ENCODE measurements at regions not wholly inside any gene's neighbourhood (a gene's known extent, or its start where the extent isn't known, plus 50 kb on each side); places are given as distances from the start of the nearest gene placed in this dataset.

DNA sequence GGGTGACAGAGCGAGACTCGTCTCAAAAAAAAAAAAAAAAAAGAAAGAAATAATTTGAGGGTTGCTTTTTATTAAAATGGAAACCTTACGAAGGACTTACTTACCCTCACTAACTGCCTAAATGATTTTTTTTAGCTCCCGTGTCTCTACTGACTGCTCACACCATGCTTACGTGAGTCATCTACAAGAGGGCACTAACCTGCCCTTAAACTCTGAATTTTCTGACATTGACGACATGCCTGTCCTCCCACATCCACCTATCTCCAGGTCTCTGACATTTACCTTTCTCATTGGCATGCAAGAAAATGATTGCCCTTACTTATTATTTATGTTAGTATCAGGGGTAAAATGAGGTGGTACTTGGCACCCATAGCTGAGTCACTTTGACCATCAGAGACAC, 1286.3 kb upstream of the AUTS2 start (continued):
- TF ChIP-seq, protein P1, sequence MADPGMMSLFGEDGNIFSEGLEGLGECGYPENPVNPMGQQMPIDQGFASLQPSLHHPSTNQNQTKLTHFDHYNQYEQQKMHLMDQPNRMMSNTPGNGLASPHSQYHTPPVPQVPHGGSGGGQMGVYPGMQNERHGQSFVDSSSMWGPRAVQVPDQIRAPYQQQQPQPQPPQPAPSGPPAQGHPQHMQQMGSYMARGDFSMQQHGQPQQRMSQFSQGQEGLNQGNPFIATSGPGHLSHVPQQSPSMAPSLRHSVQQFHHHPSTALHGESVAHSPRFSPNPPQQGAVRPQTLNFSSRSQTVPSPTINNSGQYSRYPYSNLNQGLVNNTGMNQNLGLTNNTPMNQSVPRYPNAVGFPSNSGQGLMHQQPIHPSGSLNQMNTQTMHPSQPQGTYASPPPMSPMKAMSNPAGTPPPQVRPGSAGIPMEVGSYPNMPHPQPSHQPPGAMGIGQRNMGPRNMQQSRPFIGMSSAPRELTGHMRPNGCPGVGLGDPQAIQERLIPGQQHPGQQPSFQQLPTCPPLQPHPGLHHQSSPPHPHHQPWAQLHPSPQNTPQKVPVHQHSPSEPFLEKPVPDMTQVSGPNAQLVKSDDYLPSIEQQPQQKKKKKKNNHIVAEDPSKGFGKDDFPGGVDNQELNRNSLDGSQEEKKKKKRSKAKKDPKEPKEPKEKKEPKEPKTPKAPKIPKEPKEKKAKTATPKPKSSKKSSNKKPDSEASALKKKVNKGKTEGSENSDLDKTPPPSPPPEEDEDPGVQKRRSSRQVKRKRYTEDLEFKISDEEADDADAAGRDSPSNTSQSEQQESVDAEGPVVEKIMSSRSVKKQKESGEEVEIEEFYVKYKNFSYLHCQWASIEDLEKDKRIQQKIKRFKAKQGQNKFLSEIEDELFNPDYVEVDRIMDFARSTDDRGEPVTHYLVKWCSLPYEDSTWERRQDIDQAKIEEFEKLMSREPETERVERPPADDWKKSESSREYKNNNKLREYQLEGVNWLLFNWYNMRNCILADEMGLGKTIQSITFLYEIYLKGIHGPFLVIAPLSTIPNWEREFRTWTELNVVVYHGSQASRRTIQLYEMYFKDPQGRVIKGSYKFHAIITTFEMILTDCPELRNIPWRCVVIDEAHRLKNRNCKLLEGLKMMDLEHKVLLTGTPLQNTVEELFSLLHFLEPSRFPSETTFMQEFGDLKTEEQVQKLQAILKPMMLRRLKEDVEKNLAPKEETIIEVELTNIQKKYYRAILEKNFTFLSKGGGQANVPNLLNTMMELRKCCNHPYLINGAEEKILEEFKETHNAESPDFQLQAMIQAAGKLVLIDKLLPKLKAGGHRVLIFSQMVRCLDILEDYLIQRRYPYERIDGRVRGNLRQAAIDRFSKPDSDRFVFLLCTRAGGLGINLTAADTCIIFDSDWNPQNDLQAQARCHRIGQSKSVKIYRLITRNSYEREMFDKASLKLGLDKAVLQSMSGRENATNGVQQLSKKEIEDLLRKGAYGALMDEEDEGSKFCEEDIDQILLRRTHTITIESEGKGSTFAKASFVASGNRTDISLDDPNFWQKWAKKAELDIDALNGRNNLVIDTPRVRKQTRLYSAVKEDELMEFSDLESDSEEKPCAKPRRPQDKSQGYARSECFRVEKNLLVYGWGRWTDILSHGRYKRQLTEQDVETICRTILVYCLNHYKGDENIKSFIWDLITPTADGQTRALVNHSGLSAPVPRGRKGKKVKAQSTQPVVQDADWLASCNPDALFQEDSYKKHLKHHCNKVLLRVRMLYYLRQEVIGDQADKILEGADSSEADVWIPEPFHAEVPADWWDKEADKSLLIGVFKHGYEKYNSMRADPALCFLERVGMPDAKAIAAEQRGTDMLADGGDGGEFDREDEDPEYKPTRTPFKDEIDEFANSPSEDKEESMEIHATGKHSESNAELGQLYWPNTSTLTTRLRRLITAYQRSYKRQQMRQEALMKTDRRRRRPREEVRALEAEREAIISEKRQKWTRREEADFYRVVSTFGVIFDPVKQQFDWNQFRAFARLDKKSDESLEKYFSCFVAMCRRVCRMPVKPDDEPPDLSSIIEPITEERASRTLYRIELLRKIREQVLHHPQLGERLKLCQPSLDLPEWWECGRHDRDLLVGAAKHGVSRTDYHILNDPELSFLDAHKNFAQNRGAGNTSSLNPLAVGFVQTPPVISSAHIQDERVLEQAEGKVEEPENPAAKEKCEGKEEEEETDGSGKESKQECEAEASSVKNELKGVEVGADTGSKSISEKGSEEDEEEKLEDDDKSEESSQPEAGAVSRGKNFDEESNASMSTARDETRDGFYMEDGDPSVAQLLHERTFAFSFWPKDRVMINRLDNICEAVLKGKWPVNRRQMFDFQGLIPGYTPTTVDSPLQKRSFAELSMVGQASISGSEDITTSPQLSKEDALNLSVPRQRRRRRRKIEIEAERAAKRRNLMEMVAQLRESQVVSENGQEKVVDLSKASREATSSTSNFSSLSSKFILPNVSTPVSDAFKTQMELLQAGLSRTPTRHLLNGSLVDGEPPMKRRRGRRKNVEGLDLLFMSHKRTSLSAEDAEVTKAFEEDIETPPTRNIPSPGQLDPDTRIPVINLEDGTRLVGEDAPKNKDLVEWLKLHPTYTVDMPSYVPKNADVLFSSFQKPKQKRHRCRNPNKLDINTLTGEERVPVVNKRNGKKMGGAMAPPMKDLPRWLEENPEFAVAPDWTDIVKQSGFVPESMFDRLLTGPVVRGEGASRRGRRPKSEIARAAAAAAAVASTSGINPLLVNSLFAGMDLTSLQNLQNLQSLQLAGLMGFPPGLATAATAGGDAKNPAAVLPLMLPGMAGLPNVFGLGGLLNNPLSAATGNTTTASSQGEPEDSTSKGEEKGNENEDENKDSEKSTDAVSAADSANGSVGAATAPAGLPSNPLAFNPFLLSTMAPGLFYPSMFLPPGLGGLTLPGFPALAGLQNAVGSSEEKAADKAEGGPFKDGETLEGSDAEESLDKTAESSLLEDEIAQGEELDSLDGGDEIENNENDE (IDR thresholded peaks at IDR 0.05; ENCODE audit: insufficient replicate concordance, low read length), result no peak
- TF ChIP-seq KDM4A (IDR thresholded peaks at IDR 0.05; ENCODE audit: low read depth, low read length, severe bottlenecking) (no peak), NRF1 (IDR thresholded peaks at IDR 0.05; ENCODE audit: low read depth, low read length) (no peak)

Data from H1 (cell line).